CD4-positive, alpha-beta T cell (primary cell): ENCODE measurements at regions not wholly inside any gene's neighbourhood (a gene's known extent, or its start where the extent isn't known, plus 50 kb on each side); places are given as distances from the start of the nearest gene placed in this dataset.
"Not testable (repeated sequence)": the region's sequence is repeated elsewhere in the genome, so short reads cannot be mapped to it uniquely, and the experiment has no call there.

Experiments
- ATAC-seq: fragments of 200-7000 bp; cut with Tn5 transposase; one replicate; pipeline ENCODE4 v1.10.0; 2022; ENCODE audit warnings: mild to moderate bottlenecking; ENCODE audit not compliant: poor library complexity
- CTCF ChIA-PET: fragments of 350-600 bp; sonication (Branson Sonifier 250); formaldehyde crosslinking; loops from one replicate; lab custom pipeline; 2021; ENCODE audit warnings: antibody characterized with exemption, inconsistent platforms; lab: Charles Lee
- POLR2A ChIA-PET: fragments of 350-600 bp; sonication (Branson Sonifier 250); formaldehyde crosslinking; loops from one replicate; lab custom pipeline; 2021; ENCODE audit warnings: antibody characterized with exemption, inconsistent platforms; lab: Charles Lee
- DNase-seq, 14 experiments: peaks; one replicate each; pipeline ENCODE4 v3.0.0-alpha.2; 2013 to 2020; ENCODE audit warnings: mixed read lengths in 2 of 14
- H3K27ac ChIP-seq, 2 donors: one replicate each; pipeline versions ENCODE4 v1.5.1 to v1.7.0; 2013; ENCODE audit warnings: low read length in 2 of 2, low read depth in 1 of 2, mild to moderate bottlenecking in 1 of 2
- H3K27me3 ChIP-seq, 2 experiments: 1 replicate in 1 of 2; 2 replicates in 1 of 2; pipeline versions ENCODE4 v1.6.1 to v1.7.0; 2013; ENCODE audit warnings: low read length in 2 of 2, control low read depth in 1 of 2, mild to moderate bottlenecking in 1 of 2, moderate library complexity in 1 of 2; ENCODE audit not compliant: insufficient read depth in 2 of 2, control insufficient read depth in 1 of 2
- H3K36me3 ChIP-seq: one replicate; pipeline ENCODE4 v1.6.1; 2013; ENCODE audit warnings: low read length, control low read depth; ENCODE audit not compliant: insufficient read depth
- H3K4me1 ChIP-seq: one replicate; pipeline ENCODE4 v1.6.1; 2013; ENCODE audit warnings: low read length, control low read depth; ENCODE audit not compliant: insufficient read depth
- H3K4me3 ChIP-seq: one replicate; pipeline ENCODE4 v1.5.1; 2013; ENCODE audit warnings: mild to moderate bottlenecking, low read length, moderate library complexity
- H3K9me3 ChIP-seq, 2 experiments: 1 replicate in 1 of 2; 2 replicates in 1 of 2; pipeline versions ENCODE4 v1.6.1 to v1.7.0; 2013; ENCODE audit warnings: low read length in 2 of 2, mild to moderate bottlenecking in 2 of 2, control low read depth in 1 of 2, moderate library complexity in 1 of 2; ENCODE audit not compliant: control insufficient read depth in 1 of 2, insufficient read depth in 1 of 2
- H3K27ac Mint-ChIP-seq: one replicate; pipeline ENCODE4 v1.8.0; 2020; ENCODE audit warnings: mixed read lengths
- H3K27me3 Mint-ChIP-seq: one replicate; pipeline ENCODE4 v1.8.0; 2021; ENCODE audit warnings: mixed read lengths
- H3K36me3 Mint-ChIP-seq: one replicate; pipeline ENCODE4 v1.8.0; 2021; ENCODE audit warnings: low read depth, mixed read lengths
- H3K4me1 Mint-ChIP-seq: one replicate; pipeline ENCODE4 v1.8.0; 2021; ENCODE audit warnings: low read depth, mixed read lengths
- H3K4me3 Mint-ChIP-seq: one replicate; pipeline ENCODE4 v1.8.0; 2020; ENCODE audit warnings: mild to moderate bottlenecking, mixed read lengths
- H3K9me3 Mint-ChIP-seq: one replicate; pipeline ENCODE4 v1.8.0; 2020; ENCODE audit warnings: mixed read lengths
- intact Hi-C, 2 experiments: fragments of 100-400 bp; cut with DNase I in 1 of 2; cut with micrococcal nuclease in 1 of 2; formaldehyde crosslinking; loops; one replicate each; pipeline versions ENCODE4 v1.15.1 to v1.9.0; 2023 to 2025; cut with DNase I, micrococcal nuclease
- TF ChIP-seq, protein P1 (sequence below): fragments of 200-600 bp; IDR thresholded peaks from one replicate; pipeline ENCODE4 v1.8.0; 2022; ENCODE audit warnings: antibody characterized with exemption, mild to moderate bottlenecking

- Mint-ChIP-seq H3K27me3 (no peaks in the 10 kb centered on the region), H3K4me1 (no peaks in the 10 kb centered on the region), H3K27ac (no peak overlapping the region), H3K9me3 (peaks cover 6% of the 10 kb centered on the region), H3K4me3 (no peak overlapping the region), H3K36me3 (no peaks in the 10 kb centered on the region)
- Histone ChIP-seq H3K36me3 (no peaks in the 10 kb centered on the region), H3K4me1 (no peaks in the 10 kb centered on the region), H3K27me3 (no peaks in the 10 kb centered on the region), H3K9me3 (peaks cover 4 to 5% of the 10 kb centered on the region in 2 experiments), H3K27ac (no peak overlapping the region), H3K4me3 (no peak overlapping the region)
- intact Hi-C loops: no loop called here
- TF ChIP-seq, protein P1, sequence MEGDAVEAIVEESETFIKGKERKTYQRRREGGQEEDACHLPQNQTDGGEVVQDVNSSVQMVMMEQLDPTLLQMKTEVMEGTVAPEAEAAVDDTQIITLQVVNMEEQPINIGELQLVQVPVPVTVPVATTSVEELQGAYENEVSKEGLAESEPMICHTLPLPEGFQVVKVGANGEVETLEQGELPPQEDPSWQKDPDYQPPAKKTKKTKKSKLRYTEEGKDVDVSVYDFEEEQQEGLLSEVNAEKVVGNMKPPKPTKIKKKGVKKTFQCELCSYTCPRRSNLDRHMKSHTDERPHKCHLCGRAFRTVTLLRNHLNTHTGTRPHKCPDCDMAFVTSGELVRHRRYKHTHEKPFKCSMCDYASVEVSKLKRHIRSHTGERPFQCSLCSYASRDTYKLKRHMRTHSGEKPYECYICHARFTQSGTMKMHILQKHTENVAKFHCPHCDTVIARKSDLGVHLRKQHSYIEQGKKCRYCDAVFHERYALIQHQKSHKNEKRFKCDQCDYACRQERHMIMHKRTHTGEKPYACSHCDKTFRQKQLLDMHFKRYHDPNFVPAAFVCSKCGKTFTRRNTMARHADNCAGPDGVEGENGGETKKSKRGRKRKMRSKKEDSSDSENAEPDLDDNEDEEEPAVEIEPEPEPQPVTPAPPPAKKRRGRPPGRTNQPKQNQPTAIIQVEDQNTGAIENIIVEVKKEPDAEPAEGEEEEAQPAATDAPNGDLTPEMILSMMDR: no peak
- POLR2A ChIA-PET: no interaction called here
- ATAC-seq: no peak
- no peak for DNase-seq
- CTCF ChIA-PET: no interaction called here
Observed at GRCh38 chr18:30806823-30807222, 235.7 kb downstream of the DSC3 start.

DNA sequence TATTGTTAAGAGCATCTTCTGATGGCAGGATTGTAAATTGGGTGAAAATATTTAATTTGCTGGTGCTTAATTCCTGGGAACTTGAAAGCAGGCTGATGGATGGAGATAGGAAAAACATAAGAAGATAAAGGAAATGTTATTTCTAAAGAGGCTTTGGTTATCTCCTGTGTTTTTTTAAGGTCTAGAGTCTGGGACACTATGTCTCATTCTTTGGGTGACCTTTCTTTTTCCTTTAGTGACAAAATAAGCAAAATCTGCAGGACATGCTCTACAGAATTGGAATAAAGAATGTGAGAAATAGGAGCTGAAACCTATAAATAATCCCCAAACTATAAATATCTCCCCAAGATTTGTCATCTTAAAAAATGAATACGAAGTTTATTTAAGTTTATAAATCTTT, 241.7 kb downstream of the DSC3 start:
- Mint-ChIP-seq H3K36me3 (no peaks in the 10 kb centered on the region), H3K4me1 (no peaks in the 10 kb centered on the region), H3K27ac (no peak overlapping the region), H3K4me3 (no peak overlapping the region), H3K9me3 (peaks cover 10% of the 10 kb centered on the region), H3K27me3 (no peaks in the 10 kb centered on the region)
- DNase-seq (no peak), ATAC-seq (no peak)
- Histone ChIP-seq H3K36me3 (no peaks in the 10 kb centered on the region), H3K9me3 (peaks cover 0 to 7% of the 10 kb centered on the region in 2 experiments), H3K27me3 (no peaks in the 10 kb centered on the region), H3K4me1 (no peaks in the 10 kb centered on the region), H3K4me3 (no peak overlapping the region), H3K27ac (no peak overlapping the region)
- ChIA-PET POLR2A (no interaction called here), CTCF (no interaction called here)
- intact Hi-C loops: no loop called here
- TF ChIP-seq, protein P1: no peak

DNA sequence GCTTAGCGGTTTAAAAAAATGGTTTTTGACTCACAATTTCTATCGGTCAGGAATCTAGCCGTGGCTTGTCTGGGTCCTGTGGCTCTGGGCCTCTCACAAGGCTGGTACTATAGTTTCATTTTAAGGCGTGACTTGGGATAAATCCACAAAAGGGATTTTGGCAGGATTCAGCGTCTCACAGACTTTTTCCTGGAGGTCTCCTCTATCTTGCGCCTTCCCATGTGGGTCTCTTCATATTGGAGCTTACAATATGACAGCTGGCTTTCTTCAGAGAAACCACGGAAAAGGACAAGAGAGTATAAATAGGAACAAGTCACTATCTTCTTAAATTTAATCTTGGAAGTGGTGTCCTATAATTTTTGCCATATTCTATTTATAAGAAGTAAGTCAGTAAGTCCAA, 250.5 kb downstream of the DSC3 start:
- no peaks in the 10 kb centered on the region for H3K27me3 ChIP-seq
- no peak for DNase-seq
- no peak overlapping the region for H3K4me3 ChIP-seq
- Mint-ChIP-seq H3K4me3 (no peak overlapping the region), H3K9me3 (peaks cover 9% of the 10 kb centered on the region), H3K27ac (no peak overlapping the region), H3K36me3 (no peaks in the 10 kb centered on the region), H3K4me1 (no peaks in the 10 kb centered on the region), H3K27me3 (no peaks in the 10 kb centered on the region)
- no peaks in the 10 kb centered on the region for H3K4me1 ChIP-seq
- peaks cover 0 to 13% of the 10 kb centered on the region in 2 experiments for H3K9me3 ChIP-seq
- CTCF ChIA-PET: no interaction called here
- H3K36me3 ChIP-seq: no peaks in the 10 kb centered on the region
- H3K27ac ChIP-seq: no peak overlapping the region
- intact Hi-C loops: no loop called here
- TF ChIP-seq, protein P1: no peak
- no peak for ATAC-seq
- POLR2A ChIA-PET: no interaction called here

- intact Hi-C loops, POLR2A ChIA-PET, CTCF ChIA-PET, H3K4me3 Mint-ChIP-seq, H3K27ac Mint-ChIP-seq, H3K4me1 ChIP-seq, H3K27ac ChIP-seq, H3K36me3 ChIP-seq, H3K4me3 ChIP-seq, DNase-seq, H3K27me3 Mint-ChIP-seq, H3K36me3 Mint-ChIP-seq, H3K27me3 ChIP-seq, ATAC-seq, H3K4me1 Mint-ChIP-seq: not testable (repeated sequence)
- H3K9me3 Mint-ChIP-seq: peaks cover 12% of the 10 kb centered on the region
- peaks cover 0 to 13% of the 10 kb centered on the region in 2 experiments for H3K9me3 ChIP-seq
Observed at GRCh38 chr18:30788411-30788991, 254.0 kb downstream of the DSC3 start.
